NCI-H2227 treated with DMSO at 0.1 percent for 48 hours (cell line): ENCODE measurements at regions not wholly inside any gene's neighbourhood (a gene's known extent, or its start where the extent isn't known, plus 50 kb on each side); places are given as distances from the start of the nearest gene placed in this dataset.
"Not testable (repeated sequence)": the region's sequence is repeated elsewhere in the genome, so short reads cannot be mapped to it uniquely, and the experiment has no call there.

Source experiments
- DNase-seq: peaks from one replicate; lab custom pipeline; 2025; lab: John Stamatoyannopoulos, UW

DNA sequence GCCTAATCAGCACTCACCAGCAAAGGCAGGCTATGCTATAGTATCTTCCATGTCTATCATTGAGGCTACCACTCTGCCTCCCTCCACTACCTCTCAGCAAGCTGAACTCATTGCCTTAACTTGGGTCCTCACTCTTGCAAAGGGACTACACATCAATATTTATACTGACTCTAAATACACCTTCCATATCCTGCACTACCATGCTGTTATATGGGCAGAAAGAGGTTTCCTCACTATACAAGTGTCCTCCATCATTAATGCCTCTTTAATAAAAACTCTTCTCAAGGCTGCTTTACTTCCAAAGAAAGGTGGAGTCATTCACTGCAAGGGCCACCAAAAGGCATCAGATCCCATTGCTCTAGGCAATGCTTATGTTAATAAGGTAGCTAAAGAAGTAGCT is 669.3 kb upstream of the USP15 start:
- DNase-seq, result not testable (repeated sequence)

DNA sequence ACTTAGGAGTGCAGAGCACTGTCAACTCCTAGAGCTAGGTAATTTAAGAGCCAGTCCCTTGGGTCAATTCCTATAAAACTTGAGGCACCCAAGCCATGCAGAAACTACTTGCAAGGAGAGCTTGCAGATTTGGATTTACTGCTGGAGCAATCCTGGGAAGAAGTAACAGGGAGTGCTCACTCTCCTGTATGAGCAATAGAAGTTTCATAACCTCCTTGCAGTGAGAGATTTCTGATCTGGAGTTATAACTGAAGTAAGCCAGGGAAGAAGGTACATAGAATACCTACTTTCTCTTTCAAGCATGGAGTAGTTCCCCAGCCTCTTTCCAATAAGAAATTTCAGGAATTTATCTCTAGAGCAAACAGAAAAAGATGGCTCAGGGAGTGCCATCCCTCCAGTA is 650.1 kb upstream of the USP15 start:
- DNase-seq, result no peak

DNA sequence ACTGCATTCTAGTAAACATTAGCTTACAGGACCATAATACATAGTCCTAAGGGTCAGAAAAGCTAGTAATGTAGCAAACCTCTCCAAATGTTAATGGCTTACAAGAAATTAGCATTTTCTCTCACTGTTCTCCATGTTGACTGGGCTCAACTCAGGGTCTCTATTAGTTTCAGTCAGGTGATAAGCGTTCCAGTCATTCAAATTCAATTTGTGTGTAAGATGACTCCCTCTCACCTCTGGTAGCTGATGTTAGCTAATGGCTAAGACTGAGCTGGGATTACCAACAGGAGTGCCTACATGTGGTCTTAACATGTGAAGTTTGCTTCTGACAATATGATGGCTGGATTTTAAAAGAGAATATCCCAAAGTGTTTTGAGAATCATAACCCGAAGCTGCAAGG is 630.5 kb upstream of the USP15 start:
- DNase-seq, result no peak

DNA sequence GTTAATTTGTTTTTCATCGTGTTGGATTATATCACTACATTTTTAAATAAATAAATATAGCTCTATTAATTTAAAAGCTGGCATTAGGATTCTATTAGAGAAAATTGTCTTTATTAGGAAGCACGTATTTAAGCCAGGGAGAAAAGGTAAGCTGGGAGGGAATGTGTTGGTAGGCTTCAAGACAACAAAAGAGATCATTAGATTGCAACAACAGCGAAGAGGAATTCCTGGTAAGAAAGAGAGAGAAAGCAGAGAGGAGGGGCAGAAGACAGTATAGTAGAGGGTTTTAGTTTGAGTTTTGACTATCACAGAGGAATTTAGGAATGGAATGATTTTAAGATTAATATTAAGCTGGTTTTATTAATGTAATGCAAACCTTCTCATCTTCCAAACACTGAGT is 613.6 kb upstream of the USP15 start:
- no peak for DNase-seq

DNA sequence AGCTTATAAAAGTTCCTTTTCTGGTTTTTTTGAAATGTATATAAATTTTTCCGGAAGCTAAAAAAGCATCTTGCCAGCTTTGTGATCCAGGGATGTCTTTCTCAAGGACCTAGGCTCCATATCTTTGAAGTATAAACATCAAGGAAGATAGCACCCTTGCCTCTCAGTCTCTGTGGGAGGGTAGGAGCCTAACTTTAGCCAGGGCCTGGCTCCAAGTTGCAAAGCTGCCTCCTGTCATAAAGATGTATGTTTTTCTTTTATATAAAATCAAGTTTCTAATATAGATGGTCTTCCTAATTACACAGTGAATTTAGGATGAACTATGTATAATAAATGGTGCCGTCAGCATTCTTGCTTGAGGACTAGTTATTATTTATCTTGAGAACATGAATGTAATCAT is 612.6 kb upstream of the USP15 start:
- DNase-seq, result no peak

DNA sequence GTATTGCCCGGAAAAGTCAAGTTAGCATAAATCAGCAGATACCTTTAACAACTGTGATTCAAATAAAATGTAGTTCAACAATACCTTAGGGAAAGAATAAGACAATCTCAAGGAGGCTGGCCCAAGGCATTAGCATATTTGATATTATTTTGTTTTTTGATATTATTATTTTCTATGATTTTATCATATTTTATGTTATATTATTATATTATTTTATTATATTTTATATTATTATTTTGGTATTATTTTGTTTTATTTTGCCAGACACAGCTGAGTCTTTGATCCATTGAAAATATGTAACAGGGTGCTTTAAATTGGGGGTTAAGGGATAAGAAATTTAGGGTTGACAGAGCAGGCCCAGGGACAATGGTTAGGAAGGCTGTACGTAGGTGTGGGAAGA is 607.9 kb upstream of the USP15 start:
- DNase-seq, result no peak

DNA sequence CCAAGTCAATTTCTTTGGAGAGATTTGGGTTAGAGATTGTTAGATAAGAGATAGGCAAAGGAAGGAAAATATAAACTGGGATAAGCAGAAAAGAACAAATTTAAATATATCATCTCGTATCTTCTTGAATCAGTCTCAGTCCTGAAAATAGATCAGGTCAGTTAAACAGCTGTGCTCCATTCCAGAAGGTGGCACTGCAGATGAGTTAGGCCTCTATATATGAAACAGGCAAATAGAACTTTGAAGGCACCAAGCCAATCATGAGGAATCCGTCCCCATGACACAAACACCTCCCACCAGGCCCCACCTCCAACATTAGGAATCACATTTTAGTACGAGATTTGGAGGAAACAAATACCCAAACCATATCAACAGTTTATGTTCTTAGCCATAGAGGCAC is 605.5 kb upstream of the USP15 start:
- no peak for DNase-seq

DNA sequence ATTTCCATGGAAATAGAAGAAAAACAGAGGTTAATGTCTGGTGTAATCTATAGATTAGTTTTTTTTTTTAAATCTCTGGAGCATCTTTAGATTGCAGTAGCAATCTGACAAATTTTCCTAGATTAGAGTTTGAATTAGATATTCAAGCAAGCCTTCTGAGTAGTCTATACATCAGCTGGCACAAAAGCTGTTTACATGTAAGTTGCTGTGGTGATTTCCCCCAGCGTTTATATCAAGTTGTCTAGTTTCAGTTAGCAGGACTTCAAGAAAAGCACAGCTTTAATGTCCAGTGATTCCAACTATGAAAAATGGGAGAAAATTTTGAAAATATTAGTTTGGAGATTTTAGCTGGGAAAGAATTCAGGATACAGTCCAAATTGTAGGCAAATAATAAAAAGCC is 605.0 kb upstream of the USP15 start:
- DNase-seq, result no peak

DNA sequence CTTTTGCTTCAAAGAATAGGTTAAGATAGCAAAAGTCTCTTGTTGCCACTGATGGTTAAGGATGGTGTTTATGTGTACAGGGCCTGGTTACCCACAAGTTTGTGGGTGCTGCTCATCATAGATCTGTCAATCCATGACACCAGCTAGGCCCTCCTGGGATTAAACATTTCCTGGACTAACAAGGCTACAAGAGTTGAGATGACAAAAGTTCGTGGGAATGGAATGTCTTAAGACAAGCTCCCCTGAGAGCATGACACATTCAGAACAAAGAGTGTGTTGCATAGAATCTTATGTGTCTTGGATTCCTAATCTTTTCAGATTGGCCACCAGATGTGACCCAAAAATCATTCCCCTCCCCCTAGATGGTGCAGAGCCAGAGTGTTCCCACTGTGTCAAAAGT is 592.5 kb upstream of the USP15 start:
- DNase-seq, result no peak

DNA sequence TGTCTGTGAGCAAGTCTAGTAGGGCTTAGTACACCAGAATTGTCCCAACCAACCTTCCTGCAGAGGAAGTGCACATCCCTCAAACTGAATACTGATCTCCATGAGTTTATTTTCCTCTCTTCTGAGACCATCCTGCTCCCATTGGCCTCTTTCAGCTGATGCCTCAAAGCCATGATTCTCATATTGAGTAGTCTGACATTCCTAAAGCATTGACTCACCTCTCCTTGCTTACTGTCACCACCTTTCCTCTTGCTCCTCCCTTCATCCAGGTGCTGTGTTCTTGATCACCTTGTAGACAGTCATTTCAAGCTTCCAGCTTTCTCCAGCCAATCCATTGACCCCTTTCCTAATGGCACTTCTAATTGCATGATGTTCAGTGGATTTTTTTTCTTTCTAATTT is 583.7 kb upstream of the USP15 start:
- no peak for DNase-seq

DNA sequence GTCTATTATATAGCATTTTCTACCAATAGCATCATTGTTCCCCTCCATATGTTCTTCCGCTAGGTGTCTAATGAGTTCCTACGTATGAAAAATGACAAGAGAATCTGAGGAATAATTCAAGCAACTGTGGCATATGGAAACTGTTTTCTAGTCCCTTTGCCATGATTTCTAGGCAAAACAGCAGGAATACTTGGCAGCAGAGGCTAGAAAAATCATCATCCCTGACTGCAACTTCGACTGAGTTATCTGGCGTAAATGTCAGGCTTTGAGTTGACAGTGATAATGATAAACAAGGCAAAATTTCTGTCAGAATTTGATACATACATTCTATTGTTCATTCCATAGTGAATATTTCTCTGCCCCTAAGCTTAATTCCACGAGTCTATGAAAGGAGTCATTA is 572.8 kb upstream of the USP15 start:
- DNase-seq, result no peak

DNA sequence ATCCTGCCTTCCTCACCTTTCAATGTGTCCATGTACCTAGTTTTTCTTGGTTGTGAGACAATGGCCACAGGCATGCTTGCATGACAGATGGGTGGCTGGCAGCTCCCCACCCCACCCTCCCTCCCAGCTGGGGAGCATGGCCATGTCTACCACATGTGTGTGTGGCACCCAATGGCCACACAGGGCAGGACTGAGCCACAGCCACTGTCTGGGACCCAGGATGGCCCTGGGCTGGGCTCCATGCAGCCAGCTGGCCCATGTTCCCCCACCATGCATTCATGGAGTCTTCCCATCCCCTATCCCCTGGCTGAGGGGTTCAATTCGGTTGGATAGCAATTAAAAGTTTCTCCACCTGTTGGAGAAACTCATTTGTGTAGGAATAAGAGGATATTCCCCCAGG is 566.0 kb upstream of the USP15 start:
- DNase-seq, result no peak

DNA sequence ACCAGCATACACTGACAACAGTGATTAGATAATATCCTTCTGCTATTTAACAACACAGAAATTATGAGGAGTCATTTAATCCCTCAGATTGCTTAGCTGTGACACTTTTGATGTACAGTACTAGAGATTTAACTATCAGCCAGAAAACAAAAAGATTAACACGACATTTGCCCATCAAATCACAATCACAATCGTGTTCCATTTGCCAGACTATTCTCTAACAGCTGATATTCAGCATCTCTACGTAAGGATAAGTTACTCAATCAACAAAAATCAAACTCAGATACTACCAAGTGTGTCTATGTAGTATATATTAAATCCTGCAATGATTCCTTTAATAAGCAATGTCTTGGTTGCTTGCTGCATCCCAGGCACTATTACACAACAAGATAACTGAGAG is 558.7 kb upstream of the USP15 start:
- no peak for DNase-seq

DNA sequence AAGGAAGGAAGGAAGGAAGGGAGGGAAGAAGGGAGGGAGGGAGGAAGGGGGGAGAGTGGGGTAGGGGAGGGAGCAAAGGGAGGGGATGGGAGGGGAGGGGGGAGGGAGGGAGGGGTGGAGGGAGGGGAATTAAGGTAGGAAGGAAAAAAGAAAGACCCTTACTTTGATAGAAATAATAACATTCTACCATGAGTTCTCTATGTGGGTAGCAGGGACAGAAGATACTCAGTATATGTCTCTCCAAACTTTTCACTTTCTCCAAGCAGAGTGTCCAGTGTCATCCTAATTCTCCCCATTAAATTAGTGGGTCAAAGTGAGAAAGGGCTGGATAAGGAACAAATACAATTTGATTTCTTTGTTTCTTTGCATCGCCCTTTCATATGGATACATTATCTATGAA is 553.4 kb upstream of the USP15 start:
- no peak for DNase-seq

DNA sequence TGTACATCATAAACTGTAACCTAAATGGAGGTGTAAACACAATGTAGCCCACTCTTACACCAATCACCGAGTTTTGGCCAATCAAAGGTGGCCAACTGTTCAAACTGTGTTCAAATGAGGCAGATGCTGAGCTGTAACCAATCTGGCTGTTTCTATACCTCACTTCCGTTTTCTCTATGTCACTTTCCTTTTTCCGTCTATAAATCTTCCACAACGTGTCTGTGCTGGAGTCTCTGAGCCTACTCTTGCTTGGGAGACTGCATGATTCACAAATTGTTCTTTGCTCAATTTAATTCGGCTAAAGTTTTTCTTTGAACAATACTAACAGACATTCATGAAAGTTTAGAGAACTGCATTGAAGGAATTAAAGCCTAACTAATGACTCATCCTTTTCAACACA is 547.1 kb upstream of the USP15 start:
- no peak for DNase-seq

DNA sequence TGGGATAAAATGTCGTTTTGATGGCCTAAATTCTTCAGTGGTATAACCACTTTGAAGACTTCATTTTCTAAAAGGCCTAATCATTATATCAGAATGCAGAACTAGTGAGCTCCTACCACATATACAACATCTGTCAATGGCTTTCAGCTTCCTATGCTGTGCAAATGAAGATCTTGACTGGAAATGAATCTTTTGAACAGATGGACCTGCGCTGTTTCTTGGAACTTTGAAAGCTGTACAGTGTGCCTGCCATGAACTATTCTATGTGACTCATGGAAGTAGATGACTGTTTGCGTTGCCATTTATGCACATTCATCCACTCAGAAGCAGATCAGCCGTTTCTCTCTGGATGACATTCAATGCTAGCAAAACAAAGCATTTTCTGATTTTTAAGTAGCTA is 542.2 kb upstream of the USP15 start:
- no peak for DNase-seq

DNA sequence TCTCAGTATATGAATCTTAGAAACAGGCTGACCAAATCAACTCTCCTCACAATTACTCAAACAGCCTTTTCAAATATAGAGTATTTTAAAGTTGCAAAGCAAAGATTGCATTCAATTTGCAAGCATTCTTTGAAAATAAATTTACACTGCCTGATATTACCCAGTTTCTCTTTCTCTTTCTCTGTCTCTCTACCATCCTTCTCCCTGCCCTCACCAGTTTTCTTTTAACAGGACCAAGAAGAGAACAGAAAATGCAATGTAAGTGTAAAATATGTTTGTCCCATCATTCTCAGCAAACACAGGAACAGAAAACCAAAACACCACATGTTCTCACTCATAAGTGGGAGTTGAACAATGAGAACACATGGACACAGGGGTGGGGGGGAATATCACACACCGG is 520.3 kb upstream of the USP15 start:
- no peak for DNase-seq

DNA sequence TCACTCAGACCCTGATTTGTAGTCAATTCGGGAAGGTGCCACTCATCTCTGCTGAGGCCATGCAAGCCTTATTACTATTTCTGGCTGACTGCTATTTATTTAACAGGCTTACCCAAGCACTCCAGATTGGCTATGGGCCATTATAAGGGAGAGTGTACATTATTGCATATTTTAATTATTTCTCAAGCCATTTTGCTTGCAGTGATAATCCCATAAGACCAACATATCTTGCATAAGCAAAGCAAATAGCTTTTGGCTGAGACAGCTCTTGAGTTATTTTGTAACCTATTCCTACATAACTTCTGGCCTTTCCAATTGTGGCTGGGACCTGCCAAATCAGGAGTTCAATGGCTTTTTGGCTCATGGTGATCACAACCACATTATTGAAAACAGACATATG is 509.6 kb upstream of the USP15 start:
- DNase-seq, result no peak

DNA sequence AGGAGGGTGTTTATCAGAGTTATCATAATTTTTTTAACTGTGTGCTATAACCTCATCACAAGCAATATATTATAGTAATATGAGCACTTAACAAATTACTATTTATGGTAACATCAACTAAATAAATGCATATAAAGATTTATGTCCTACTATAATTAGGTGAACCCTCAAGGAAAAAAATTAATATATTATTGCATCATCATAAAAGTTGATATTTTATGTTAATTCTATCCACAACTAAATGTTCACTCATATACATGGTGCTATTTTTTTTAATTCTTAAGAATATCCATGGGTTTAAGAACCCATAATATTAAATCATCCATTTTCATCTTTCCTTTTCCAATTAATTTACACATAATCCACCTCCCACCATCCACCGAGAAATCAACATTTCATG is 506.0 kb upstream of the USP15 start:
- no peak for DNase-seq

DNA sequence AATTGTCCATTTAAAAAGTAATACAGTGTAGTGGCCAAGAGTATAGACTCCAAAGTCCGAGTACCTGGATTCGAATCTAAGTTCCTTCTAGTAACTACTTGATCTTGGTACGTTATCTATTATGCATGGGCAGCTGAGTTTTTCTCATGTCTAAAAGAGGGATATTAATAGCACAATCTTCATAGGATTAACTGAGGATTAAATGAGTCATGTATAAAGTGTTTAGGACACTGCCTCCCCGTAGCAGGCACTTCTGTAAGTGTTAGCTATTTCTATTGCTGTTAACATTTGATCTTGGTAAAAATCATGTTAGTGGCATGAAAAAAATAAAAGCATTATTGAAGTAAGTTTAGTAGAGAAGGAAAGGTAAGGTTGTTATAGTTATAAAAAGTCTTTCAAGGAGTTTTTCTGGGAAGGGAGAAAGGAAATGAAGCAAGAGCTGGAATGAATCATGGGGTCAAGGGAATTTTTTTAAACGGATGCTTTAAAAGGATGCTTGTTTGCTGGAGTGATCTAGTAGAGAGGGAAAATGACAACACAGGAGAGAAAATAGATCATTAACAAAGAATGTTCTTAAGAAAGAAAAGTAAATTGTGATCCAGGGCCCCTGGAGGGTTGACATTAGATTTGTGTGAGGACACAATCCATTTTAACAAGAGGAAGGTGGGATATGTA is 502.2 kb upstream of the USP15 start:
- no peak for DNase-seq

DNA sequence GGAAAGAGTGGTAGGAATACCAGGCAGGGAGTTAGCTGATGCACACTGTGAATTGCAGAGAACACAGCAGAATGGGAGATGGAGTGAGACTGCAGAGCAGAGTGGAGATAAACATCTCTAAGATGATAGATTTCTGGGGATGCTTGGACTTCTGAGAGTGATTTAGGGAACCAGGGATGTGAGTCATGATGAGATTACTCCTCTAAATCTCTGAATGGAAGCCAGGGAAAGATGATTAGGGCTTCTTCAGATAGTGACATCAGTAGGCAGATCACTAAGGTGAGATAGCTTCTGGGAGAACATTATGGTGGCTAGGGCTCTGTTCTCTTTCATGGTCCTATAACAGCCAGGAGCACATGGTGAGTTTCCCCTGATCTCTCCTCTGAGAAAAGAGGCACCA is 501.5 kb upstream of the USP15 start:
- no peak for DNase-seq

DNA sequence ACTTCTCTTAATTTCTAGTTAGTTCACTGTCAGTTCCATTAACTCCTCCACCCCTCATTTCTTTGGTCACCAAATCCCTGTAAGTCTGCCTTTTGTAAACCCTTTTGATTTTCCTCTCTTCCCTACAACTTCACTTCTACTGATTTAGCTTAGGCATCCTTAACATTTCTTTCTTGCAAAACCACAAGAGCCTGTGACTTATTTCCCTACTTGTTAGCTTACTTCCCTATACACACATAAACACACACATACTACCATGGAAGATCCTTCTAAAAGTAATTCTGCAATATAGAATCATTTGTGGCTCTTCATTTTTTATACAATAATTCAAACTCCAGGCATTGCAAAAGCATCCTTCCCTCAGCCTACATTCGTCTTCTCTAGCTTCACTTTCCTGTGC is 494.3 kb upstream of the USP15 start:
- no peak for DNase-seq

DNA sequence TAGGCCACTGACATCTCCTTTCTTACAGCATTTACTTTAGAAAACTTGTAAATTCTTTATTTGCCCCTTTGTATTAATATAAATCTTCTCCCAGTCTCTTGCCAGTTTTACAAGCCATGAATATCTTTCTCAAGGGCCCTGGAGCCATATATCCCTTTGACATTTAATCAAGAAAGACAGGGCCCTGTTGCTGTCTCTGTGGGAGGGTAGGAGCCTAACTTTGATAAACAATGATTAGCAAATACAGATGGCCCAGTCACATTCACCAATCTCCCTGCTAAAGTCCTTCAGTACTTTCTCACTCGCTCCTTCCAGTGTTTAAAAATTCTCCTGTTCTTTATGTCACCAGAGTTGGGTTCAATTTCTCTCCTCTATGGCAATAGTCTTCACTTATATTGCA is 479.8 kb upstream of the USP15 start:
- no peak for DNase-seq

DNA sequence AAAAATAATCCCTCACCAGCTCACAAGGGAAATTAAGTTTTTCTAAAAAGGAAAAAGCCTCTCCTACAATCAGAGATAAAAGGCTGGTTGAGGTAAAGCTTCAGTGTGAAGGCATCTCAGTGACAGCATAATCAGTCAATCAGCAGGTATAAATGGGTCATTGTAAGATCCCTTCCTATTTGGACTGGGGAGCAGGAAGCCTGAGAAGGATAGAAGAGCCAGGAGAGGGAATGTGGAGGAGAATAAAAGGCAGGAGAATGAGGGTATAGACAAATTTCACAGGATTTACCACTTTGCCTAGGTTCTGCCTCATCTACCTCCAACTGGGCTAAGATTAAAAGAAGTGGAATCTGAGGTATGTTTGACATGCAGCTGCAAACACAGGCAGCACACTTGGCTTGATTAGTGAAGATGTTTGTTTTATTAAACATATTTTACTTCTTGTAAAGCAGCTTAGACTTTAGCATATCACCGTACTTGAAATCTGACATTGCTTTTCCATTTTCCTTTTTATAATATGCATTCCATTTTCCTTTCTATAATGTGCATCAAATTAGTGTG is 479.1 kb upstream of the USP15 start:
- DNase-seq, result no peak

DNA sequence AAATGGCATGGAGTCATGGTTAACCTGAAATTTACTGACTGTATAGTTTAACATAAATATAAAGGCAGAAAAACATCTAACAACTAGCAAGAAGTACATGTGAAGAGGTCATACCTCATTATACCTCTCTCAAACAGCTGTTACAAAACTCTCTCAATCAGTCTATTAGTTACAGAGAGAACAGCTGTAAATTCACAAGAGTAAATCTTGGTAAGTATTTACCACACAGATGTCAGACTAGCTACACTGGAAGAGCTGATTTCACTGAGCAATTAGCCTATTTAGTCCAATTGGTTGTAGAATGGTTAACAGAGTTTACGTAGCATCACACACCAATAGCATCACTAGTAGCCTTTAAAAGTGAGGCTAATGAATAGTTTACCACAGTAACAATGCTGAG is 463.4 kb upstream of the USP15 start:
- DNase-seq, result no peak
